ENCODE measurements at regions not wholly inside any gene's neighbourhood (a gene's known extent, or its start where the extent isn't known, plus 50 kb on each side); places are given as distances from the start of the nearest gene placed in this dataset.

DNA sequence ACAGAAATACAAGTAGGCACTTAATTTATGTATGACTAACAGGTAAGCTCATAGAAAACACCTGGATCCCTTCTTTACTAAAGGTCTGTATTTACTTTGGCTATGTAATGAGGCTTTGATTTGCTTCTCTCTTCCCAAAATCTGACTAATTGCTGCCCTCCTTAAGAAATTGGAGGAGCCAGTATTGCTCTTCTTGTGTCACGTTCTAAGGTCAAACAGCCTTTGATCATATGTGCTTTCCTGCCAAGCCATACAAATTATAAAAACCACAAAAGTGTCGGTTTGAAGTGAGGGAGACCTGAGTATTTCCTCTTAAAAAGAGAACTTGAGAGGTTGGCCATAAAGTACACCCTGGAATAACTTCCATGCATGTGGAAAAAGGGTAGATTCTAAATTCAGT, 112.1 kb upstream of the MB21D2 start:
- TF ChIP-seq, protein P1, sequence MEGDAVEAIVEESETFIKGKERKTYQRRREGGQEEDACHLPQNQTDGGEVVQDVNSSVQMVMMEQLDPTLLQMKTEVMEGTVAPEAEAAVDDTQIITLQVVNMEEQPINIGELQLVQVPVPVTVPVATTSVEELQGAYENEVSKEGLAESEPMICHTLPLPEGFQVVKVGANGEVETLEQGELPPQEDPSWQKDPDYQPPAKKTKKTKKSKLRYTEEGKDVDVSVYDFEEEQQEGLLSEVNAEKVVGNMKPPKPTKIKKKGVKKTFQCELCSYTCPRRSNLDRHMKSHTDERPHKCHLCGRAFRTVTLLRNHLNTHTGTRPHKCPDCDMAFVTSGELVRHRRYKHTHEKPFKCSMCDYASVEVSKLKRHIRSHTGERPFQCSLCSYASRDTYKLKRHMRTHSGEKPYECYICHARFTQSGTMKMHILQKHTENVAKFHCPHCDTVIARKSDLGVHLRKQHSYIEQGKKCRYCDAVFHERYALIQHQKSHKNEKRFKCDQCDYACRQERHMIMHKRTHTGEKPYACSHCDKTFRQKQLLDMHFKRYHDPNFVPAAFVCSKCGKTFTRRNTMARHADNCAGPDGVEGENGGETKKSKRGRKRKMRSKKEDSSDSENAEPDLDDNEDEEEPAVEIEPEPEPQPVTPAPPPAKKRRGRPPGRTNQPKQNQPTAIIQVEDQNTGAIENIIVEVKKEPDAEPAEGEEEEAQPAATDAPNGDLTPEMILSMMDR (IDR thresholded peaks at IDR 0.05; ENCODE audit: insufficient read depth, low read depth, low read length) = no peak
- no peak for TF ChIP-seq EZH2 (IDR thresholded peaks at IDR 0.05; ENCODE audit: insufficient read depth, low read length)

Measured in astrocyte (in vitro differentiated cells and primary cell).